KMS-11 (cell line): ENCODE measurements at regions not wholly inside any gene's neighbourhood (a gene's known extent, or its start where the extent isn't known, plus 50 kb on each side); places are given as distances from the start of the nearest gene placed in this dataset.

Experiments used
- H2AFZ ChIP-seq: fragments of 200-600 bp; sonication (generic); 2 replicates; pipeline ENCODE4 v1.6.1; 2016; ENCODE audit warnings: antibody characterized with exemption, mixed run types, low read depth
- H3K27ac ChIP-seq: fragments of 200-600 bp; sonication (generic); 2 replicates; pipeline ENCODE4 v1.6.1; 2016; ENCODE audit warnings: mild to moderate bottlenecking, mixed run types
- H3K27me3 ChIP-seq: fragments of 200-600 bp; sonication (generic); 2 replicates; pipeline ENCODE4 v1.6.1; 2017; ENCODE audit warnings: mild to moderate bottlenecking, low read depth, mixed run types, moderate library complexity; ENCODE audit not compliant: insufficient read depth
- H3K36me3 ChIP-seq: fragments of 200-600 bp; sonication (generic); 2 replicates; pipeline ENCODE4 v1.6.1; 2017; ENCODE audit warnings: mild to moderate bottlenecking, mixed run types; ENCODE audit not compliant: insufficient read depth
- H3K4me1 ChIP-seq: fragments of 200-600 bp; sonication (generic); 2 replicates; pipeline ENCODE4 v1.6.1; 2016; ENCODE audit warnings: mild to moderate bottlenecking, low read depth, mixed run types; ENCODE audit not compliant: poor library complexity, severe bottlenecking
- H3K4me2 ChIP-seq: fragments of 200-600 bp; sonication (generic); 2 replicates; pipeline ENCODE4 v1.7.0; 2016; ENCODE audit warnings: mild to moderate bottlenecking, mixed run types
- H3K4me3 ChIP-seq: fragments of 200-600 bp; sonication (generic); IDR thresholded peaks from 2 replicates; pipeline ENCODE4 v1.6.1; 2017; ENCODE audit warnings: low read depth, low read length, mixed read lengths; ENCODE audit not compliant: insufficient read depth
- H3K79me2 ChIP-seq: fragments of 200-600 bp; sonication (generic); 2 replicates; pipeline ENCODE4 v1.6.1; 2016; ENCODE audit warnings: low read depth, mixed run types; ENCODE audit not compliant: insufficient read depth
- H3K9ac ChIP-seq: fragments of 200-600 bp; sonication (generic); 2 replicates; pipeline ENCODE4 v1.6.1; 2016; ENCODE audit warnings: mild to moderate bottlenecking, mixed run types
- H4K20me1 ChIP-seq: fragments of 200-600 bp; sonication (generic); 2 replicates; pipeline ENCODE4 v1.6.1; 2016; ENCODE audit warnings: mild to moderate bottlenecking, mixed run types; ENCODE audit not compliant: insufficient read depth
- CTCF ChIP-seq: fragments of 200-600 bp; sonication (generic); conservative IDR thresholded peaks from 2 replicates; pipeline ENCODE4 v1.6.1; 2017; ENCODE audit warnings: low read depth, mild to moderate bottlenecking, antibody characterized with exemption, low read length, moderate library complexity, mixed read lengths

GRCh38 chr13:64311948-64312347, 2896.3 kb upstream of the PCDH20 start:
- no peaks in the 10 kb centered on the region for H3K4me1 ChIP-seq
- no peaks in the 10 kb centered on the region for H3K36me3 ChIP-seq
- H3K4me3 ChIP-seq: no peak overlapping the region
- H4K20me1 ChIP-seq: no peaks in the 10 kb centered on the region
- H2AFZ ChIP-seq: no peak overlapping the region
- H3K9ac ChIP-seq: no peak overlapping the region
- no peaks in the 10 kb centered on the region for H3K27me3 ChIP-seq
- TF ChIP-seq CTCF: no peak
- no peak overlapping the region for H3K4me2 ChIP-seq
- H3K79me2 ChIP-seq: no peaks in the 10 kb centered on the region
- no peak overlapping the region for H3K27ac ChIP-seq

- H3K4me2 ChIP-seq: no peak overlapping the region
- H3K9ac ChIP-seq: no peak overlapping the region
- no peaks in the 10 kb centered on the region for H3K4me1 ChIP-seq
- H3K4me3 ChIP-seq: no peak overlapping the region
- no peaks in the 10 kb centered on the region for H3K27me3 ChIP-seq
- no peaks in the 10 kb centered on the region for H4K20me1 ChIP-seq
- H3K79me2 ChIP-seq: no peaks in the 10 kb centered on the region
- no peak overlapping the region for H2AFZ ChIP-seq
- no peak overlapping the region for H3K27ac ChIP-seq
- H3K36me3 ChIP-seq: no peaks in the 10 kb centered on the region
- TF ChIP-seq CTCF: no peak
Observed at GRCh38 chr13:64311112-64311511, 2895.5 kb upstream of the PCDH20 start.

- no peaks in the 10 kb centered on the region for H3K36me3 ChIP-seq
- H3K27ac ChIP-seq: no peak overlapping the region
- no peaks in the 10 kb centered on the region for H3K4me1 ChIP-seq
- TF ChIP-seq CTCF: no peak
- H3K4me2 ChIP-seq: no peak overlapping the region
- H3K9ac ChIP-seq: no peak overlapping the region
- H3K4me3 ChIP-seq: no peak overlapping the region
- H3K27me3 ChIP-seq: no peaks in the 10 kb centered on the region
- H2AFZ ChIP-seq: no peak overlapping the region
- H3K79me2 ChIP-seq: no peaks in the 10 kb centered on the region
- no peaks in the 10 kb centered on the region for H4K20me1 ChIP-seq
Observed at GRCh38 chr13:64305246-64305645, 2889.6 kb upstream of the PCDH20 start.

- Histone ChIP-seq H3K4me1 (no peaks in the 10 kb centered on the region), H3K9ac (no peak overlapping the region)
- no peak for TF ChIP-seq CTCF
Observed at GRCh38 chr13:64300239-64300638, 2884.6 kb upstream of the PCDH20 start.

More at GRCh38 chr13:64300239-64300638, 2884.6 kb upstream of the PCDH20 start:
- H3K27me3 ChIP-seq: no peaks in the 10 kb centered on the region
- no peaks in the 10 kb centered on the region for H3K79me2 ChIP-seq
- no peak overlapping the region for H3K27ac ChIP-seq
- H3K4me3 ChIP-seq: no peak overlapping the region
- H3K36me3 ChIP-seq: no peaks in the 10 kb centered on the region
- no peaks in the 10 kb centered on the region for H4K20me1 ChIP-seq
- no peak overlapping the region for H2AFZ ChIP-seq
- no peak overlapping the region for H3K4me2 ChIP-seq
